H1 (cell line): ENCODE measurements at regions not wholly inside any gene's neighbourhood (a gene's known extent, or its start where the extent isn't known, plus 50 kb on each side); places are given as distances from the start of the nearest gene placed in this dataset.

Experiments
- CTCF ChIA-PET: fragments of 300-600 bp; sonication (Branson Sonifier 250); formaldehyde crosslinking; loops from one replicate; lab custom pipeline; 2021; ENCODE audit not compliant: partially characterized antibody; lab: Charles Lee
- POLR2A ChIA-PET: fragments of 300-600 bp; sonication (Branson Sonifier 250); formaldehyde crosslinking; loops from one replicate; lab custom pipeline; 2021; ENCODE audit warnings: inconsistent platforms; ENCODE audit not compliant: partially characterized antibody; lab: Charles Lee
- DNase-seq, 2 experiments: peaks; one replicate each; pipeline versions ENCODE4 v3.0.0 to v3.0.0-alpha.2; 2010 to 2022; ENCODE audit warnings: low spot score in 2 of 2, low read depth in 1 of 2, mixed read lengths in 1 of 2
- FAIRE-seq: peaks from 2 replicates; lab custom pipeline; 2011; peaks lifted over from hg19 to GRCh38; lab: Jason Lieb, UNC
- H2AFZ ChIP-seq: 2 replicates; pipeline ENCODE4 v1.8.1; 2012; ENCODE audit warnings: low read length, inconsistent platforms
- H2AK5ac ChIP-seq: 2 replicates; pipeline ENCODE4 v1.6.1; 2013; ENCODE audit warnings: low read depth, low read length
- H2BK120ac ChIP-seq: replicated peaks from 2 replicates; pipeline ENCODE3; 2013; ENCODE audit warnings: low read depth, low read length, inconsistent platforms
- H2BK12ac ChIP-seq: 2 replicates; pipeline ENCODE4 v1.6.1; 2013; ENCODE audit warnings: low read depth, low read length
- H2BK15ac ChIP-seq: 2 replicates; pipeline ENCODE4 v1.6.1; 2013; ENCODE audit warnings: low read length
- H2BK20ac ChIP-seq: 2 replicates; pipeline ENCODE4 v1.6.1; 2013; ENCODE audit warnings: low read length
- H2BK5ac ChIP-seq: 2 replicates; pipeline ENCODE4 v1.6.1; 2013; ENCODE audit warnings: low read depth, low read length
- H3K14ac ChIP-seq: 2 replicates; pipeline ENCODE4 v1.6.1; 2013; ENCODE audit warnings: inconsistent platforms; ENCODE audit not compliant: insufficient read length
- H3K18ac ChIP-seq: 2 replicates; pipeline ENCODE4 v1.6.1; 2013; ENCODE audit warnings: low read length; ENCODE audit errors: extremely low read depth
- H3K23ac ChIP-seq: 2 replicates; pipeline ENCODE4 v1.6.1; 2013; ENCODE audit warnings: inconsistent platforms; ENCODE audit not compliant: insufficient read length
- H3K23me2 ChIP-seq: 2 replicates; pipeline ENCODE4 v1.6.1; 2013; ENCODE audit warnings: low read depth, low read length
- H3K27ac ChIP-seq: 2 replicates; pipeline ENCODE4 v1.6.1; 2011; ENCODE audit warnings: low read depth, low read length, inconsistent platforms
- H3K27me3 ChIP-seq, 4 experiments: replicated peaks in 1 of 4; 1 replicate in 1 of 4; 2 replicates in 3 of 4; pipeline versions ENCODE4 v1.6.1 to v1.8.1; 2011 to 2013; ENCODE audit warnings: low read length in 3 of 4, mild to moderate bottlenecking in 3 of 4, inconsistent platforms in 2 of 4, mixed read lengths in 2 of 4, moderate library complexity in 1 of 4; ENCODE audit not compliant: control insufficient read depth in 3 of 4, insufficient read depth in 3 of 4; ENCODE audit errors: extremely low read depth in 1 of 4
- H3K36me3 ChIP-seq, 4 experiments: 2 replicates each; pipeline versions ENCODE4 v1.6.1 to v1.8.1; 2011 to 2013; ENCODE audit warnings: mild to moderate bottlenecking in 4 of 4, low read length in 3 of 4, moderate library complexity in 2 of 4, control low read depth in 1 of 4, inconsistent platforms in 1 of 4; ENCODE audit not compliant: insufficient read depth in 4 of 4, control insufficient read depth in 2 of 4
- H3K4ac ChIP-seq: replicated peaks from 2 replicates; pipeline ENCODE3; 2013; ENCODE audit warnings: low read length, low read depth, mixed read lengths, inconsistent platforms; ENCODE audit not compliant: insufficient read length
- H3K4me1 ChIP-seq, 4 experiments: replicated peaks in 1 of 4; 1 replicate in 1 of 4; 2 replicates in 3 of 4; pipeline versions ENCODE4 v1.6.1 to v1.8.1; 2011 to 2013; ENCODE audit warnings: low read length in 3 of 4, inconsistent platforms in 2 of 4, mixed read lengths in 1 of 4; ENCODE audit not compliant: insufficient read depth in 4 of 4, control insufficient read depth in 3 of 4
- H3K4me2 ChIP-seq, 2 experiments: 2 replicates each; pipeline versions ENCODE4 v1.6.1 to v1.8.1; 2011 to 2013; ENCODE audit warnings: low read depth in 2 of 2, low read length in 2 of 2, control low read depth in 1 of 2, inconsistent platforms in 1 of 2, mild to moderate bottlenecking in 1 of 2; ENCODE audit not compliant: insufficient read depth in 1 of 2
- H3K4me3 ChIP-seq, 4 experiments: fragments of 200-600, 300-600 bp in 1 of 4; sonication (generic), shearing (Covaris generic), sonication (Bioruptor Twin) in 1 of 4; 2 replicates each; pipeline versions ENCODE4 v1.5.1 to v1.8.1; 2011 to 2016; ENCODE audit warnings: low read length in 4 of 4, low read depth in 3 of 4, control low read depth in 2 of 4, inconsistent platforms in 2 of 4, mild to moderate bottlenecking in 2 of 4, mixed read lengths in 1 of 4, moderate library complexity in 1 of 4; ENCODE audit not compliant: insufficient read depth in 2 of 4; ENCODE audit errors: extremely low read depth in 1 of 4
- H3K56ac ChIP-seq: replicated peaks from 2 replicates; pipeline ENCODE3; 2013; ENCODE audit warnings: low read depth, mild to moderate bottlenecking, mixed read lengths, low read length, inconsistent platforms; ENCODE audit not compliant: insufficient read length
- H3K79me1 ChIP-seq: 2 replicates; pipeline ENCODE4 v1.6.1; 2013; ENCODE audit warnings: low read depth, low read length, control low read depth
- H3K79me2 ChIP-seq, 2 experiments: 2 replicates each; pipeline versions ENCODE4 v1.6.1 to v1.8.1; 2012 to 2013; ENCODE audit warnings: low read length in 2 of 2, mild to moderate bottlenecking in 2 of 2, inconsistent platforms in 1 of 2; ENCODE audit not compliant: insufficient read depth in 2 of 2, control insufficient read depth in 1 of 2
- H3K9ac ChIP-seq, 4 experiments: replicated peaks in 1 of 4; 1 replicate in 1 of 4; 2 replicates in 3 of 4; pipeline versions ENCODE4 v1.6.1 to v1.8.1; 2011 to 2013; ENCODE audit warnings: low read depth in 3 of 4, low read length in 3 of 4, control low read depth in 2 of 4, mild to moderate bottlenecking in 2 of 4, moderate library complexity in 2 of 4, inconsistent platforms in 1 of 4; ENCODE audit errors: extremely low read depth in 1 of 4
- H3K9me3 ChIP-seq, 2 experiments: 2 replicates each; pipeline versions ENCODE4 v1.6.1 to v1.8.1; 2012 to 2013; ENCODE audit warnings: mild to moderate bottlenecking in 2 of 2, moderate library complexity in 2 of 2, control low read depth in 1 of 2, inconsistent platforms in 1 of 2, low read depth in 1 of 2, low read length in 1 of 2, mixed read lengths in 1 of 2; ENCODE audit not compliant: insufficient read depth in 2 of 2
- H4K20me1 ChIP-seq, 2 experiments: replicated peaks in 1 of 2; 2 replicates each; pipeline versions ENCODE3 to v1.8.1; 2011 to 2013; ENCODE audit warnings: inconsistent platforms in 2 of 2, low read length in 2 of 2, mild to moderate bottlenecking in 1 of 2; ENCODE audit not compliant: insufficient read depth in 2 of 2, control insufficient read depth in 1 of 2
- H4K5ac ChIP-seq: 2 replicates; pipeline ENCODE4 v1.6.1; 2013; ENCODE audit warnings: low read length, low read depth, mixed read lengths, inconsistent platforms; ENCODE audit not compliant: insufficient read length
- H4K8ac ChIP-seq: 2 replicates; pipeline ENCODE4 v1.8.0; 2013; ENCODE audit warnings: mild to moderate bottlenecking, moderate library complexity, low read length, inconsistent platforms; ENCODE audit not compliant: insufficient read depth; ENCODE audit errors: extremely low read depth
- H4K91ac ChIP-seq: replicated peaks from 2 replicates; pipeline ENCODE3; 2013; ENCODE audit warnings: low read length, mixed read lengths, inconsistent platforms; ENCODE audit not compliant: insufficient read length
- KDM4A ChIP-seq: IDR thresholded peaks from one replicate; pipeline ENCODE4 v1.7.1; 2012; ENCODE audit warnings: low read depth, mild to moderate bottlenecking, moderate library complexity, low read length, inconsistent platforms; ENCODE audit not compliant: severe bottlenecking
- POU5F1 ChIP-seq: IDR thresholded peaks from 2 replicates; pipeline ENCODE4 v1.6.1; 2011; ENCODE audit warnings: low read depth, mild to moderate bottlenecking, low read length, moderate library complexity
- SRF ChIP-seq: IDR thresholded peaks from 2 replicates; pipeline ENCODE4 v1.6.1; 2011; ENCODE audit warnings: mild to moderate bottlenecking, low read depth, low read length, moderate library complexity
- WGBS, 2 experiments: shearing (Covaris generic) in 1 of 2; methylation state at CpG; one replicate each; pipeline versions ENCODE4 v1.1.6 to v1.1.7; 2013 to 2015; ENCODE audit warnings: low lambda C conversion rate in 2 of 2, mixed read lengths in 2 of 2, inconsistent platforms in 1 of 2, low coverage in 1 of 2, missing lambda C conversion rate in 1 of 2; ENCODE audit not compliant: insufficient replicate concordance in 2 of 2, insufficient coverage in 1 of 2, insufficient read length in 1 of 2; ENCODE audit errors: extremely low coverage in 1 of 2, missing lambda C conversion rate in 1 of 2; 5-methylcytosine and 5-hydroxymethylcytosine counted together
- TF ChIP-seq, protein P1 (sequence below): IDR thresholded peaks from 2 replicates; pipeline ENCODE4 v1.6.1; 2011; ENCODE audit warnings: low read length, improper control_type of control experiment

DNA sequence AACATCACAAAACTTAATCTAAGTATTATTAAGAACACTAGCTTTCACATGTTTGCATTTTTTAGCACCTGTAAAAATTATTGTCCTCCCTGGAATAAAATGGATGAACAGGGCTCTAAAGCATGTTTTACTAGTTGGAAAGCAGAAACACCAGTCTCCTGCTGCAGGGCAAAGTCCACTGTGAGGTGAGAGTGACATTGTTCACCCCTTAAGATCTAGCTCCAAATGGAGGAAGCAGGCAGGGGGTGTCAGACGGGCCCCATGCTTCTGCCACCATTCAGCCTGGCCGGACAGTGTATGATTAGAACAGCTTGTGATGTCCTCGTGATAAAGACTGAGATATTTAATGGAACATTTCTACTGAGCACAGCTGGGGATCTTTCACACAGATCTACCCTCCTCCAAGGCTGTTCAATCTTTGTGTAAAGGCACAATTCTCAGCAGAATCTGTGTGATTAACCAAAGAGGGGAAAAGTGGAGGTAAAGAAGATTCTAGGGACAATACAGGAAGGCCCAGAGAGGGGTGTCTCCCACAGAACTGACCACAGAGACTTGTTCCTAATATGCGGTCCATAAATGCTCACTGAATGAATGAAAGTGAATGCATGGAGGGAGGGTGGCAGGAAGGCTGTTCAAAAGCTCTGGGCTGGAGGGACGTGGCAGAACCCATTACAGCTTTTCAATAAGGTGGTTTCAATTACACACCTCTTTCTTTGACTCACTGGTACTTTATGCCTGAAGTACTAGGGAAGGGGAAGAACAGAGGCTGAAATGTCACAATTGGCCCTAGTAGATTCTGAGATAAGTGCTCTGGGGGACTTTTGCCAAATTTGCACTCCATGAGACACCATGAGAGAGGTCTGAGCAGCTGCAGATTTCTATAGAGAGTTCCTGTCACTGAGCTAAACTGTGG lies 239.1 kb upstream of the ARHGAP20 start:
- ChIA-PET POLR2A (no interaction called here), CTCF (interaction anchor here (1.1 to 1.6 kb wide), 2 partner anchors 9 to 14 kb away, joined by 4 read pairs; no protein-coding TSS in a partner anchor)
- Histone ChIP-seq H3K9ac (no peak overlapping the region), H3K4me2 (no peak overlapping the region), H3K18ac (no peak overlapping the region), H3K56ac (no peak overlapping the region), H4K5ac (no peak overlapping the region), H3K14ac (no peak overlapping the region), H3K9me3 (no peaks in the 10 kb centered on the region), H2BK15ac (no peak overlapping the region), H3K27ac (no peak overlapping the region), H4K91ac (no peak overlapping the region), H4K8ac (no peak overlapping the region), H3K36me3 (no peaks in the 10 kb centered on the region), H3K79me2 (no peaks in the 10 kb centered on the region), H2BK5ac (no peak overlapping the region), H3K4ac (no peak overlapping the region), H2BK20ac (no peak overlapping the region), H3K23me2 (no peaks in the 10 kb centered on the region), H4K20me1 (no peaks in the 10 kb centered on the region), H3K4me3 (no peak overlapping the region), H3K79me1 (no peaks in the 10 kb centered on the region), H2AK5ac (no peak overlapping the region), H3K4me1 (no peaks in the 10 kb centered on the region), H3K27me3 (no peaks in the 10 kb centered on the region), H2BK120ac (no peak overlapping the region), H2BK12ac (no peak overlapping the region), H3K23ac (no peak overlapping the region), H2AFZ (peak overlapping the region; percentile 59; the same call in 1 of the 2 replicates)
- DNase-seq (no peak), FAIRE-seq (no peak)
- WGBS, 2 experiments, result 89% methylated on average over 5 of the region's 5 CpGs; no CpG with 5 or more reads in 1 of the 2 experiments
- TF ChIP-seq SRF (no peak), KDM4A (no peak), POU5F1 (no peak)
- TF ChIP-seq, protein P1, sequence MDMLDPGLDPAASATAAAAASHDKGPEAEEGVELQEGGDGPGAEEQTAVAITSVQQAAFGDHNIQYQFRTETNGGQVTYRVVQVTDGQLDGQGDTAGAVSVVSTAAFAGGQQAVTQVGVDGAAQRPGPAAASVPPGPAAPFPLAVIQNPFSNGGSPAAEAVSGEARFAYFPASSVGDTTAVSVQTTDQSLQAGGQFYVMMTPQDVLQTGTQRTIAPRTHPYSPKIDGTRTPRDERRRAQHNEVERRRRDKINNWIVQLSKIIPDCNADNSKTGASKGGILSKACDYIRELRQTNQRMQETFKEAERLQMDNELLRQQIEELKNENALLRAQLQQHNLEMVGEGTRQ, result no peak
